GM19395 (cell line): ENCODE measurements at regions not wholly inside any gene's neighbourhood (a gene's known extent, or its start where the extent isn't known, plus 50 kb on each side); places are given as distances from the start of the nearest gene placed in this dataset.
A peak's percentile ranks its signal among the peaks of the same experiment; 100 is the strongest.

Experiments
- ATAC-seq: cut with Tn5 transposase; IDR thresholded peaks from one replicate; pipeline ENCODE4 v1.9.1; 2021; ENCODE audit warnings: mild to moderate bottlenecking, moderate library complexity; ENCODE audit not compliant: unreplicated experiment

DNA sequence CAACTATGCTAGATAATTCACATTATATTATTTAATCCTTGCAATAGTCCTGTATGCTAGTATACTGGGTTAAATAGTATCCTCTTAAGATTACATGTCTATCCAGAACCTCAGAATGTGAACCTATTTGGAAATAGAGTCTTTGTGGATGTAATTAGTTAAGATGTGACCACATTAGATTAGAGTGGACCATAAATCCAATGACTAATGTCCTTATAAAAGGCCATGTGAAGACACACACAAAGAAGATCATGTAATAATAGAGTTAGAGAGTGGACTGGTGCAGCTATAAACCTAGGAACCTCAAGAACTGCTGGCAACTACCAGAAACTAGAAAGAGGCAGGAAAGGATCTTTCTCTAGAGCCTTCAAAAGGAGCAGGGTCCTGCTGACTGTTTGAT is 263.6 kb upstream of the PTGER4 start:
- no peak for ATAC-seq

DNA sequence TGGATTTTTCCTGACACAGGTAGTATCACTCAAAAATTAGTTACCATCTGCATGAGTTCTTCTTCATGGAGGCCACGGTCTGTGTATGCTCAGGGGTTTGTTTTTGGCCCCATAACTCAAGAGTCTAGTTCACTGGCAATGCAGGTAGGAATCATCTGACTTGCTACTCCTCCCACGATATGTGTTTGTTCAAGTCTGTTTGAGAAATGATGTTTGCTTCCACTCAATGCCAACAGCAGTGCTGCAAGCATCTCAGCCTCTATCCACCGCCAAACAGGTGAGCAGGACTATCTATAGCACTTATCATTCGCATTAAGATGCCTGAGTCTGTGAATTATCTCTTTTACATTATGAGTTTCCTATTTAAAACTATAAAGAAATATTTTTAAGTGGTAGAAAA is 264.8 kb upstream of the PTGER4 start:
- ATAC-seq = no peak

DNA sequence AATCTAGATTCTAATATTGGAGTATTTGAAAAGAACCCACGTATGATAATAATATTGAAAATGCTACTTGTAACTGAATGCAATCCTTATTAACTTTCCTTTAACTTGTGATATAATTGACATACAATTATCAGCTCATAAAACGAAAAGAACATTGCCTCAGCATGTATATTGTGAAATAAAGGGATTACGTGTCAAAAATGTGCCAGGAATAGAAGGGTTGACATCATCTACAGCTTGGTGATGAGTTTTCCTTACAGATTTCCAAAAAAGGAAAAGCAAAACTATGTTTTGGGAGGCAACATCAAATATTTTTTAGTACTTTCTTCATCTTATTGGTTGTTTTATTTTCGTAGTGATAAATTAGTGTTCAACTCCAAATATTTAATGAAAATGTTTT is 266.0 kb upstream of the PTGER4 start:
- no peak for ATAC-seq

DNA sequence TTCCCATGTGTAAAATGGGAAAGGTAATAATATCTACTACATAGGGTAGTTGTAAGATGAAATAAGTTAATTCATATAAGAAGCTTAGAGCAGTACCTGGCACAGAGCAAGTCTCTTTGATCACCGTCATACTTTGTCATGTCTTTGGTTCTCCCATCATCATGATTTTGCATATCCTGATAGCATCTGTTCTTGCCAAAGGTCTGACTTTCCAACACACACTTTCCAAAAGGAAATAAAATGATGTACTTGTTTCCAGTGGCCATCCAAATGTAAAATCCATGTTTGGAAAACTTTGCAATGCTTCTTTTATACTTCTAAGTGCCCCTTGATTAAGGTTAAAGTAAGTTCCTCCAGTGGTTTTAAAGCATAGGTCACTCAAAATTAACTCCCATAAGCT is 266.9 kb upstream of the PTGER4 start:
- no peak for ATAC-seq

DNA sequence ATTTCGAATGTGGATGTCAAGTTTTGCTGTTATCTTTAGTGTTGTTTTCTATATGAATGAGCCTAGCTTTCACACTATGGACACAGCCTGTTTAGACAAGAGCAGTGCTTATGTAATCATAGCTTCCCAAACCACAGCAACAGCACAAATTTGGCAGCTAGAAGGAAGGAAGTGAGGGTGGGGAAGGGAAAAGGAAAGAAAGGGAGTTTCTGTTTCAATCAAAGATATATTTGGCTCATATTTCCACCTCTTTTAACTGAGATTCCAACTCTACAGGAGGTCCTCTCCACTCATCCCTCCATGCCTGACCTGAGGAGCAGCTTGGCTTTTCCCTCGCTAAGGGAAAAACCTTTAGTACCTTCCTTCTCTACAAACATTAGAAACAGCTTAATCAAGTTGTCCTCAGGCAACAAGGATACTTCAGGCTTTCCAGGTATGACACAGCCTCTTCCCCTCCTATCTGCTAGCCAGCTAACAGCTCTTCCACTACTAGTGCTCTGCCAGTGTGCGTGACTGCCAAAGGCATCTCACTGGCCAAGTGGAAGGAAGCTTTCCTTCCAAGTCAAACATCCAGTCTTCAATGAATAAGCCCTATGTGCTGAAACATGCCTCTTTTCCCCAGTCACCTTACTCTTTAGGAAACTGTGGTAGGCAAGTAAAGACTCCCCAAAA is 268.6 kb upstream of the PTGER4 start:
- no peak for ATAC-seq

DNA sequence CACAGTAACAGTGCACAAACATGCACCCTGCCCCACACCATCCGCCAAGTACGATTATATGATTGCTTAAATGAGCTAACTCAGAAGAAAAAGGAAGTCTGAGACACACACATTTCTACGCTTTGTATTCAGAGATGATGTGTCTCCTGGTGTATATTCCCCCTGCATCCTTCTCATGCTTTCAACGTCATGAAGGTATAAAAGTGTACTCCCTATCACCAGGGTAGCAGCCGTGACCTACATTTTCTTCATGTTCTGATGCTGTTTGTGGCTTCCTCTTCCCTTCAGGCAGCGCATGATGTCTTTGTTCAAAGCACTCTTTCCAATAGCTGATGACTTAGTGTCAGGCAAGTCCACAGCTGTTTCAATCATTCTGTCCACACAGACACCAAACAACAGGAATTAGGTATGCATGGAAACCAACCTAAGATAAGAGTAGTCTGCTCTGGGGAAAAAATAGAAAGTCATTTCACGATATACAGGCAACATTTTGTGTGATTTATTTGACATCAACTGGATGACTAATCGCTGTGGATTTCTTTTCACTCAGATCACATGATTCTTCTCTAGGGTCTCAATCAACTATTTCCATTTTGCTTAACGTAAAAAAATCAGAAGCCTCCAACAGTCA is 269.4 kb upstream of the PTGER4 start:
- no peak for ATAC-seq

DNA sequence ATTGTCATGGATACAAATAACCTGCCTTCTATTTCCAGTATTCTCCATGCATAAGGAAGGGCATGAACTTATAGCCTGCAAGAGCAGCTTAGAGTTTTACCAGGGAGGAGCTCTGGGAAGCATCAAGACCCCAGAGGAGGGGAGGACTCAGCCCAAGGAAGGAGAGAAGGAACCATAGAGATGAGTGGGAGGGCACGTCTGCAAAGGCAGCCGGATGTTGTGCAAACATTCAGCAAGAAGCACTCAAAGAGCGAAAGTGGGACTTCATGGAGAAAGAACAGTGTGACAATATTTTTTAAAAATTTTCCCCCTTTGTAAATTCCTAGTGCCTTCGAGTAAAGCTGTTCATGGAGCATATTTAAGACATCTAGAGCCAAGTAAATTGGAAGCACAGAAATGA is 270.1 kb upstream of the PTGER4 start:
- no peak for ATAC-seq

DNA sequence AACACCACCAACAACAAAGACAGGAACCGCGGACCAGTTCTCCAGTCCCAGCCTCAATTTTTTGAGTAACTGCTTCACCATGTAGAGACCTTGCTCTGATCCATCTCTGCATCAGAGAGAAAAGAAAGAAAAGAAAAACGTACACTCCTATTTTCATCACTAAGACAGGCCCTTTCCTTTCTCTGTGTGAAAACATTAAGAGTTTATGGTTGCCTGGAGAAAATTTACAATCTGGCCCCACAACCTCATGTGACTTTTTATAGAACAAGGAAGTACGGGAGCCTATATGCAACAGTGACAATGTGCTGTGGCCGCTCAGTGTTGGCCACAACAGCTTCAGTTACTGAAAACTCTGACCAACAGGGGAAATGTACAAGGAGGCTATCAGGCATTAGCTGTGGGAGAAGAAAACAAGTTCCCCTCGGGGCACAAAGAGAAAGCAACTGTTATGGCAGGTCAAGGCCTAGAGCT is 272.9 kb upstream of the PTGER4 start:
- peak; percentile 42 for ATAC-seq

DNA sequence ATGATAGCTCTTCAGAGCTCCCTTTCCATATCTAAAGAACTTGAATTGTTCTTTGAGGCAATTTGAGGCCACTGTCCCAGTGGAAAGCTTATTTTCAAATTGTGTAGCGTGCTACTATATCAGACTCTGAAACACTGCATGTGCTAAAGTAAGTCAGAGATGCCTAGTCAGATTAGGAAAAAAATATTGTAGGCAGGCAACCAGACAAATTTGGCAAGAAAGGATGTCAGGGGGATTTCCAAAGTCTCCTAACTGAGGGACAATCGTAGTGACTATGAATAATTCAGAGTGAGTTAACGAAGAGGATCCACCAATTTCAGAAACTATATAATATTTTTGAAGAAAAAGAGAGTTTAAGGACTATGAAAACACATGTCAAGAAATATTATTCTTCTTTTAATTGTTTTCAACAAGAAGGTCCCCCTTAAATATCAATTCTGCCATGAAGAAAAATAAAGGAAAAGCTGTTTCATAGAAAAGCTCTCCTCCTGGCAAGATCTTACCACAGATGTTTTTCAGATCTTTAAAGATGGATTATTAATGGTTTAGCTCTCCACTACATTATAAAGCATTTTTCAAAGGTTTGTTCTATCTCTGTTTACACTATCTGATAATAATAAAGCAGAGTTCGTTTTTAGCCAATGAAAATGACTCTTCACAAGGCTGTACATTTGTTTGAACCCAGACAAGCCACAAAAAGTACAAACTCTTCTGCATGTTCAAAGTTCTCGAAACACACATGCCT is 273.5 kb upstream of the PTGER4 start:
- no peak for ATAC-seq

DNA sequence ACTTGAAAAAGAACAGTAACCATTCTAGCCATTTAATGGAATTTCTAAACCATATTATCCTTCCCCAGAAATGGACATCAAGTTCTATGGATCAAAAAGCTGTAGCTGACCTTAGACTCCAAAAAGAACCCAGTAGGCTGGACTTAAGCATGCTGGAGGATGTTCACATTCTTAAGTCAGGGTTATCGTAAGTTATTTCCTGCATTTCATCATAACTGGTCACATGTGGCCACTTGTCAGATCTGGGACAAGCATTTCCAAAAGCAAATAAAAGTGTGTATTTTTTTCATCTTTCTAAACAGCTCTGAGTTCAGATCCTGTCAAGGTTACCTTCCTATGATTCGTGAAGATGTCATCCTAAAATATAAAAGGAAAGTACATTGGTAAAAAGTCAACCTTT is 274.5 kb upstream of the PTGER4 start:
- ATAC-seq = no peak

DNA sequence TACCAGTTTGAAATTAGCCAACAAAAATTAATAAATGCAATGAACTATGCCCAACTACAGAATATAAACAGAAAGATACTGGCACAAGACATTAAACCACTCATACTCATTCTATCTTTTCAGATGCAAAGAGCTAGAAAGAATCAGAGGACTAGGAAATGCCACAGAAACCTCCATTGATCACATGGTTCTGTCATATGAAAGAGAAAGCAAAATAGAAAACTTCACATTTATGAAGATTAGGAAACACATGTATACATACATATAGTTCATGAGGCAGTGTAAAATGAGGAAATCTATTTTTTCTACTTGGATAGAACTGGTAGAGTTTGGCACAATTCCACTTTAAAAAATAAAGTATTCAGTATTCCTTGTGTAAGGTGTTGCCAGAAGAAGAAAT is 275.1 kb upstream of the PTGER4 start:
- ATAC-seq = peak; percentile 73

DNA sequence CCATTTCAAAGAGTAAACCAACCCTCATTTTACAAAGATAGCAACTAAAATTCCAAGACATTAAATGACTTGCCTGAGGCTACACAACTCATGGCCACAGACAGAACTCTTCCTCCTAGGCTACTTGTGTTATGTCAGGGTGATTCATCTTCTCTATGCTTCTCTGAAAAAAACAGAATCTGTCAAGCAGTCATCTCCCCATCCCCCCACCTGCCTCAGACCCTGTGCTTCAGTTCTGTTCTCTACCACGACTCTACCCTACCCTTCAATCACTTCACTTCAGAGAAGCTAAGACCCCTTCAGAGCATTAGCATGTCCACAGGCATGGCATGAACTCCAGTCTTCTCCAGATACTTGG is 277.7 kb upstream of the PTGER4 start:
- ATAC-seq = no peak

DNA sequence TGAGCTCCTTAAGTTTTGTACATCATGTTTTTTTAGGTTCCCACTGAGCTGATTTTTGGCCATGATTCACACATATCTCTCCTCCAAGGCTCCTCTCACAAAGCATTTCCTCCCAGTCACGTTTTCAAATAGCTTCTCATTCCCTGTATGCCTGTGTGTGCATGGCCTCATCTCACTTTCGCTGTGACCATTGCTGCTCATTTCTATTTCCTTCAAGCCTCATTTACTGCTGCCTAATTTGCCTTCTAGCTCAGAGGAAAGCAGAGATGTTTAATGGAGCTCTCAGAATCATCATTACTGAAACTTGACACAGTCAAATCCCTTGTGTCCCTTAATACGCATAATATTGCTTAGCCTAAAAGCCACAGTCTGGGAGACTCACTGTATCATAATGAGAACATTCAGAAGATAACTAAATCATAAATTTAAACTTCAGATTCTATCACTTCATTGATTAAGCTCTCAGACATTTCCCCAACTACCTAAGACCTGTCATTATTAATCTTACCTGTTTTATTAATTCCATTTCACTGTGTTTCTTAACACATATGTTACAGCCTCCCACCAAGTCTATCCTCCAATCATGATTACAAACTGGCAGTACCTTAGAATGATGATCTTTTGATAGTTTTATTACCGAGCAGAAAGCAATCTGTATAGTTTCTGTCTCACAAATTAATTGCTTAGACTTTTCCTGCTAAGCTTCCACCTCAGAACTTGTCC is 278.3 kb upstream of the PTGER4 start:
- peak; percentile 65 for ATAC-seq

DNA sequence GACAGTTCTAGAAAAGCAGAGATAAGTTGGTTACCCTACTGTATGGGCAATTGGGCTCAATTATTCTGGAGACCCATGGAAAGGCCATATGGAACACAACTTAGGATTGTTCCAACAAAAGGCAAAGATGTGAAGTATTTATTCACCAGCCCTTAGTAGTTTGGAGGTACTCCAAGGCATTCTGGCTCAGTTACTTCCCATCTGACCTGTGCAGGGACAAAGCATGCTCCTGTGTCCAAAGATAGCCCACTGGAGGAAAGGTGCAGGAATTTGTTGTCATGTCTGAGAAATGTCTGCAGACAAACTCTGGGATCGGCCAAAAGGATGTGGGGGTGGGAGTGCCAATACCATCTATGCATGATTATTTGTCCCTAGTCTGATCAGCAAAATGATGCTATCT is 279.5 kb upstream of the PTGER4 start:
- no peak for ATAC-seq

DNA sequence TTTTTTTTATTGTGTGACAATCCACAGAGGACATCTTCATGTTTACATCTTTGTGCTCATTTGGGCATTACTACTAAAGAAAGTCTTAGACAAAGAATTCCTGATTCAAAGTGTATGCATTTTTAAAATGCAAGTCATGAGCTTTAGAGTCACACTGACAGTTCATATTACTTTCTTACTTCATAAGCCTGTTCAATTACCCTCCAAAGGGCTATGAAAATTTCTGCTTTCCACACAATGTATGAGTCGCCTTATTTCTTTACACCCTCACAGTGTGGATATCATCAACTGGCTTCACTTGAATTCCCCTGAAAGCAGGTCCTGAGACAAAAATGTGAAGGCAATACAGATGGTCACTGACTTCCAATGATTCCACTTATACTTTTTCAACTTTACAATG is 280.4 kb upstream of the PTGER4 start:
- no peak for ATAC-seq

DNA sequence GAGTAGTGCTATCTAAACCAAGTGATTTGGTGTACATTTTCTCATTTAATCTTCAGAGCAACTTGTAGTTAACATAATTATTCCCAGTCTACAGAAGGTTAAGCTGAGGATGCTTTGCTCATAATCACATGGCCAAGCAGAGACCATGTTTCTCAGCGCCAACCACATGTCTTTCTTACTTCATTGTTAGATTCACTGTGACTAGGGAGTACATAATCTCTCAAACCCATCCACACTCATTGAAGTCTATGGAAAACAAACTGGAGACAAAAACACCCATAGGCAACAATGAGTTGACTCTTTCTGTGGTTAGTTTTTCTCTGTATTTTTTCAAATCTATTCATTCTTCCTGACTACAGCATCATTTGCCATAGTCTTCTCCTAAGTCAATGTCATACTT is 281.7 kb upstream of the PTGER4 start:
- no peak for ATAC-seq

DNA sequence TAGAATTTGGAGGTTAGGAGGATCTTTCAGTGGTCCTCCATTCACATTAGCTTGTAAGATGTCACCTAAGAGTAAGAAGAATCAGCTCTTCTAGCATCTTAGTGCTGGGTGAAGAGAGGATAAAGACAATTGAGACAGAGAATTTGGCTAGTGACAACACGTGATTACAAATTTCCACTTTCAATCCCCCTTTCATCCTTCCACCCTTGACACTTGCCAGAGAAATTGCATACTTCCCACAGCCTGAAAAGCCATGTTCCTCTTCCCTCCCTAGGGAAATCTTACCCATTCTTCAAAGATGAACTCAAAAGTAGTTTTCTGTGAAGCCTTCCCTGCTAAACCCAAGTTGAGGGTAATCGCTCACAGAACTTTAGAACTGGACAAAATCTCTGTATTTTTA is 282.6 kb upstream of the PTGER4 start:
- ATAC-seq = no peak

DNA sequence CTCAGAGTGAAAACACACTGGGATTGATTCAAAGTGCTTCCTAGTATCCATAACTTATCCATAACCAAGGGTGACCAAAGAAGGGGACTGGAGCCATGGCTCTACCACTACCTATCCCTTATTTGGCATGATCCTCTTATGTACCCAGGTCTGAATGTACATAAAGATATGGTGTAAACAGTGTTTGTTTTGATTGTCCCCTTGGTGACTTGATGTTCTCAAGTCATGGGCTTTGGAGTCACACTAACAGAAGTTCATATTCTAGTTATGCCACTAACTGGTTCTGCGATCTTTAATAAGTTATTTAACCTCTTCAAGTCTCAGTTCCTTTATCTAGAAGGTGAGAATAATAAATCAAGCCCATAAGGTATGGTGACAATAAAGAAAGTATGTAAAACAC is 283.4 kb upstream of the PTGER4 start:
- ATAC-seq = no peak

DNA sequence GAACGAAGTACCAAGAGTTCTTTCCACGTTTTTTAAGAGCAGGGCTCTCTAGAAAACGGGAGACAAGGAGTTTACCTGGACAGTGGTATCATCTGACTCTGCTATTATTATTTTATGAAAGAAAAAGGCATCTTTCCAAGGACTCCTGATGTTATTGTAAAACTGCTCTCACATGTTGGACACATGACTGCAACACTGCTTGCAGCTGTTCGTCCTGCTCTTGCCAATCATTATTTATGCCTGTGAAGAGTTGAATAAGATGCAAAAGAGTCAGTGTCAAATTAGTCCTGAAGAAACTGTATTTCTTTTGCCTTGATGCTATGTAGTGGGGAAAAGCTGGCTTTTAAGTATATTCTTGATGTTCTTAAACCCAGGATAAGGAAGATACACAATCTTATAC is 284.5 kb upstream of the PTGER4 start:
- no peak for ATAC-seq

DNA sequence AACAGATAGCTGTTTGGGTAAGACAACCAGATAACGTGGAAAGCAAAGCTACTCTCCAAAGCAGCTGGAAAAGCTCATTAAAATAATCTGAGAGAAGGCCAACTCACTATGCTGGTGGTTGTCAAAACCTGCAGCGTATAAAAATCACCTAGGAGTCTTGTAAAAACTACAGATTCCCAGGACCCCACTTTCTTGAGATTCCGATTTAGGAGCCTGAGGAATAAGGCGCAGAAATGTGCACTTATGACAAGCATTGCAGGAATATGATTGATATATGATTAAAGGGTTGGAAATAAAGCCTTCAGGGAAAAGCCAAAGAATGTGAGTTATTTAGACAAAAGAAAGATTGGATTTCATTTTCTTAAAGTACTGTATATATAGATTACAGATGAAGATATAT is 285.0 kb upstream of the PTGER4 start:
- ATAC-seq = no peak

DNA sequence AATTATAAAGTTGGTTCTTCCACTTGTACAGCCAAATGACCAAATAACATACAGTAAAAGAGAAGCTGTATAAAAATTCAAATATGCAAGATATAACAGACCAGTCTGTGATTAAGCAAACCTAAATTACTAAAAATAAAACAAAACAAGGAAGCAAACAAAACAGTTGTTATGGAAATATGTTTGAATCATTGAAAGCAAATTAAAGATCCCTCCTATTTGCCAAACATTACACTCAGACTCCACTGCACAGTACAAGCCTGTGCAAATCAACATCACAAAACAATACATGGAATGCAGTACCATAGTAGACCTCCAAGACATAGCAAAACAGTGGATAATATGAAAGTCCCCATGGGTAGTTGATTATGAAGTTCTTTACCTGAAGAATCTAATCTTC is 288.1 kb upstream of the PTGER4 start:
- no peak for ATAC-seq
